AG04449 (cell line): ENCODE measurements at regions not wholly inside any gene's neighbourhood (a gene's known extent, or its start where the extent isn't known, plus 50 kb on each side); places are given as distances from the start of the nearest gene placed in this dataset.

Experiments
- CTCF ChIA-PET: fragments of 350-600 bp; formaldehyde crosslinking; extraction: SDS; loops from one replicate; lab custom pipeline; 2021; ENCODE audit warnings: antibody characterized with exemption; lab: Yijun Ruan, JAX
- POLR2A ChIA-PET: fragments of 400-600, 350-600 bp; formaldehyde crosslinking; extraction: SDS; loops from one replicate; lab custom pipeline; 2020; ENCODE audit warnings: antibody characterized with exemption, inconsistent platforms; lab: Yijun Ruan, JAX
- DNase-seq: peaks from one replicate; pipeline ENCODE4 v3.0.0-alpha.2; 2010; ENCODE audit warnings: low read depth, low spot score
- H3K4me3 ChIP-seq: 2 replicates; pipeline ENCODE4 v1.5.1; 2011; ENCODE audit warnings: low read depth, mild to moderate bottlenecking, control low read depth, low read length
- CTCF ChIP-seq: IDR thresholded peaks from one replicate; pipeline ENCODE4 v1.5.1; 2011; ENCODE audit warnings: mild to moderate bottlenecking, moderate library complexity, low read length, control low read depth, inconsistent platforms; ENCODE audit not compliant: insufficient read depth; ENCODE audit errors: missing control alignments

GRCh38 chr4:96009427-96010119 is 169.7 kb downstream of the PDHA2 start:
- no peak for DNase-seq
- POLR2A ChIA-PET: no interaction called here
- no peak for TF ChIP-seq CTCF
- CTCF ChIA-PET: no interaction called here
- H3K4me3 ChIP-seq: no peak overlapping the region

- CTCF ChIA-PET: no interaction called here
- no peak for TF ChIP-seq CTCF
- no peak overlapping the region for H3K4me3 ChIP-seq
- no peak for DNase-seq
- POLR2A ChIA-PET: no interaction called here
These were observed 172.8 kb downstream of the PDHA2 start for GRCh38 chr4:96012687-96013086.

GRCh38 chr4:96016634-96017299 is 176.9 kb downstream of the PDHA2 start:
- ChIA-PET CTCF (no interaction called here), POLR2A (no interaction called here)
- TF ChIP-seq CTCF: no peak
- no peak for DNase-seq
- no peak overlapping the region for H3K4me3 ChIP-seq

- no peak for DNase-seq
- POLR2A ChIA-PET: no interaction called here
- CTCF ChIA-PET: no interaction called here
- no peak overlapping the region for H3K4me3 ChIP-seq
- TF ChIP-seq CTCF: no peak
These were observed 185.1 kb downstream of the PDHA2 start for GRCh38 chr4:96025011-96025410.

- CTCF ChIA-PET: no interaction called here
- TF ChIP-seq CTCF: no peak
- DNase-seq: no peak
- POLR2A ChIA-PET: no interaction called here
- H3K4me3 ChIP-seq: no peak overlapping the region
These were observed 195.8 kb downstream of the PDHA2 start for GRCh38 chr4:96035727-96036126.

GRCh38 chr4:96036781-96037180 is 196.9 kb downstream of the PDHA2 start:
- CTCF ChIA-PET: no interaction called here
- POLR2A ChIA-PET: no interaction called here
- H3K4me3 ChIP-seq: no peak overlapping the region
- DNase-seq: no peak
- no peak for TF ChIP-seq CTCF
